NCI-H82 (cell line): ENCODE measurements at regions not wholly inside any gene's neighbourhood (a gene's known extent, or its start where the extent isn't known, plus 50 kb on each side); places are given as distances from the start of the nearest gene placed in this dataset.

Experiments
- DNase-seq: peaks from one replicate; lab custom pipeline; 2025; lab: John Stamatoyannopoulos, UW

DNA sequence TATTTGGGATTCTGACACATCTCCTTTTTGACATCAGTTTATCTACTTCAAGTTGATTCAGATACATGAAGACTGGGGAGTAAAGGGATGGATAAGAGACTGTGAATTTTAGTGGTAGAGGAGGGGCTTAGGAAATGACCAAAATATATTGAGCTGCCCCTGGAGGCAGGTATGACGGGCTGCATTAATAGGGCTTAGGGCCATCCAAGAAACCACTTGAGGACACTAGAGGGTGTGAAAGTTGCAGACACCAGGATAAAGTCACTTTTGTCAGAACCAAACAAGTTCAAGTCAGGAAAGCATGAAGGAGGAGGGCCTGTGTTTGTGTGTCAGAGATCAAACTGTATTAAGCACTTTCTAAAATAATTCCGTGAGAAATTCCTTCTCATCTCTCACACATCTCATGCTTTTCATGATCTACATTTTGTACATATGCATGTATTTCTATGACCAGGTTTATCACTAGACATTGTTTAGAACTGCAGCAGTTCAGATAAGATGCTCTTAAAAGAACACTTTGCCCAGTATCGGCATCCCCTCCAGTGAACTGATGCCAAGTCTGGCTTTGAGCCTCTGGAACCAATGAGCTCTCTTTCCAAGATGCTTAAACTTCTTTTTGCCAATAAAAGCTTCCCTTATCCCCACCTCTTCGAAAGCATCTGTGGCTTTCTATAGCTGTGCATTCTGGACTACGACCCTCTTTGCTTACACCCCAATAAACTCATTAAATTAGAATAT lies 136.9 kb downstream of the SLC38A1 start:
- DNase-seq: peak; percentile 22

- no peak for DNase-seq
Measured at GRCh38 chr12:46127656-46128055, 137.3 kb upstream of the SCAF11 start.

DNA sequence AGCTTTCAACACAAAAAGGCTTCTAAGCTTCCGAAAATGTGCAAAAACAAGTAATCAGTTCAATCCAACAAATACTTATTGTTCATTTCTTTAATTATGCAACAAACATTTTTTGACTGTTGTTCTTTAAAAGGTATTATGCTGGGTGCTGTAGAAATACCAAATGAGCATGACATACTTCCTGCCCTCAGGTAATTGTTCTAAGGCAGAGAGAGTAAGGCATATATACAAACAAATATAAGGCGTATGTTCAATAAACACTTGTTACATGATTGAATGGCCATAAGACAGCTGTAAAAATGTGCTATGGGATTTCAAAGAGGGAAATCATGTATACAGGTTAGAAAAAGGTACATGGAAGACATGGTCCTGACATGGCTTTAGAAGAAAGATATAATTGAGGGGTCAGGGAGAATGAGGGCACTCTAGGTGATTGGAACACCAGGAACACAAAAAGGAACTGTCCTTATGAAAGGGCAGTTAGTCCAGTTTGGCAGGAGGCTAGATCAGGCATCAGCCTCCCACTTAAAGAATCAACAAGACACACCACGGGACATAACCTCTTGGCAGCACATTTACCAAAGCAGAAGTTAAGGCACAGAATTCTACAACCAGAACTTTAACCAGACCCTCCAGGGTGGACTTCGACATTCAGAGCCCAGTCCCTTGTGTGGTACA lies 135.8 kb upstream of the SCAF11 start:
- no peak for DNase-seq

GRCh38 chr12:46124848-46125619 lies 134.7 kb upstream of the SCAF11 start:
- DNase-seq: peak; percentile 85

DNA sequence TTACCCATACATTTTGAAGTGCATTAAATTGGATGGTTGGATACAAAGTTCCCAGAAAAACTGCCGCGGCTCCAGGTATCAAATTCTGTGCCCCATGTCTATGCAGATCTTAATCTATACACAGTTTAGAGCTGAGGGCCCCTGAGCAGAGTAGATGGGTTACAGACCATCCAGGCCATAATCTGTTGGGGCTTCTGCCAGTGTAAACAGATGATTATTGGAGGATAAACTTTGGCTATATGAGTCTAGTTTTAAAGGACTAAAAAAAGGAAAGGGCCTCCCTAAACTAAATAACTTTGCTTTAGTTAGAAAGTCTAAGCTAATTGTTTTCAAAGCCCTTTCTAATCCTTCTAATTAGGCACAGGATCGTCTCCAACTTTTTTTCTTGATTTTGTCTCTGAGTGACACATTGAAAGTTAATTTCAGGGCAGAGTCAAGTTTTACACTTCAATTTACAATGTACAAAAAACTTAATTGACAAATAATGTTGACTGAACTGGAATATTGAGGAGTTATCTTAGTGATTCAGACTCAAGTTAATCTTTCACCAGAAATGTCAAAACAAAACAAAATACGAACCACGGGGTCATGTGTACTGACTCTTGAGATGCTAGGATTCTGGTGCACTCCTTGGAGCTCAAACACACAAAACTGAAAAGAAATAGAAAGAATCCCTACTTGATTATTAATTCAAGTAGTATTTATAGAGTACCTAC lies 133.9 kb upstream of the SCAF11 start:
- DNase-seq: peak; percentile 47

DNA sequence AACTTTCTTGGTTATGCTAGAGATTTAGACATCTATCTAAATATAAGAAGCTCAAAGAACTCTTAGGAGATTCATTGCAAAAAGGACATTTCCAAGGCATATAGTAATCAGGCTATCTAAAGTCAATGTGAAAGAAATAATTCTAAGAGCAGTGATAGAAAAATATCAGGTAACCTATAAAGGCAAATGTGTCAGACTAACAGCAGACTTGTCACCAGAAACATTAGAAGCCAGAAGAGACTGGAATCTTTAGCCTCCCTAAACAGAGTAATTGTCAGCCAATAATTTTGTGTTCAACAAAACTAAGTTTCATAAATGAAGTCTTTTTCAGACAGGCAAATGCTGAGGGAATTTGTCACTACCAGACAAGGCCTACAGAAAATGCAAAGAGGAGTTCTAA lies 122.0 kb upstream of the SCAF11 start:
- no peak for DNase-seq

DNA sequence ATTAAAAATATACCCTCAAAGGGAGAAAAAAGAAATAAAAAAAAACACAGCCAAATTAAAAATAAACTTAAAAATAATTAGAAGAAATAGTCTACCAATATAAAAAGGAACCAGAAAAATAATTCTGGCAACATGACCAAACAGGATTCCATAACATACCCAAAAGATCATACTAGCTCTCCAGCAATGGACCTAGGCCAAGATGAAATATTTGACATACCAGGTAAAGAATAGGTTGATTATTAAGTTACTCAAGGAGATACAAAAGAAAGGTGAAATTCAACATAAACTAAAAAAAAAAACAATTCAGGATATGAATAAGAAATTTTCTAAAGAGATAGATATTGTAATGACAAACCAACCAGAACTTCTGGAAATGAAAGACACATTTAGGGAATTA lies 121.3 kb upstream of the SCAF11 start:
- DNase-seq: no peak

- DNase-seq: no peak
Measured at GRCh38 chr12:46110928-46111699, 120.7 kb upstream of the SCAF11 start.

GRCh38 chr12:46110223-46110611 lies 119.8 kb upstream of the SCAF11 start:
- no peak for DNase-seq

GRCh38 chr12:46109343-46110222 lies 119.2 kb upstream of the SCAF11 start:
- peak; percentile 55 for DNase-seq

DNA sequence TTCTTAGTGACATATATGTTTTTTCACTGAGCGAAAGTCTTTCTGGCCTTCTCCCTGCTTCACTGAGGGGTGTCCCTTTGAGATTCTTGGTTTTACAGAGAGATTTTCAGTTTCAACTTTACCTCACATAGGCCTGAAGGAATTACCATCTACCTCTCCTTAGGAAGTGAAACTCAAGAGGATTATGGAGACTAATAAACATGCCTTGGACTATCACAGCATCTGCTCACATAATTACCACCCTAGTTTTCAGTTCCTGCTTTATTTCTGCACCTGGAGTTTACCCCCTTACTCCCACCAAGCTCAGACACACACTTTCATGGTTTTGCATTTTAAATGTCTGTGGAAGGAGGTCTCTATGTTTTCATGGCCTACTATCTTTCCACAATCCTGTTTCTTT lies 118.3 kb upstream of the SCAF11 start:
- DNase-seq: peak; percentile 78

DNA sequence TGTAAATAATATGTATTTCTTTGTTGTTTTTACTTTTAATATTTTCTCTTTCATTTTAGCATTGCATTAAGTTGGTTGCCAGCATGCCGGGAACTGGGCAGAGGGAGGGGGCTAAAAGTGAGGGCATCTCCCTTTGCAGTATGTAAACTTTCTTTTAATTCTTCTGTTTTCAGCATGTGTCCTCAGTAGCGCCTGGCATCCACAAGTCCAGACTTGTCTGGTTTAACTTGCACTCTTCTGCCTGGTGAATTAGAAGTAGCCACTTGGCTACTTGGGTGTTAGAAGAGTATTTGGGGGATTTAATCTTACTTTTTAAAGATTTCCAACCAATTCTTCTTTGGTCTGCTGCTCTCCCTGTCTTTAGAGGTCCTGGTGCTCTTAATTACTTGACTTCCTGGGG lies 117.2 kb upstream of the SCAF11 start:
- DNase-seq: no peak

DNA sequence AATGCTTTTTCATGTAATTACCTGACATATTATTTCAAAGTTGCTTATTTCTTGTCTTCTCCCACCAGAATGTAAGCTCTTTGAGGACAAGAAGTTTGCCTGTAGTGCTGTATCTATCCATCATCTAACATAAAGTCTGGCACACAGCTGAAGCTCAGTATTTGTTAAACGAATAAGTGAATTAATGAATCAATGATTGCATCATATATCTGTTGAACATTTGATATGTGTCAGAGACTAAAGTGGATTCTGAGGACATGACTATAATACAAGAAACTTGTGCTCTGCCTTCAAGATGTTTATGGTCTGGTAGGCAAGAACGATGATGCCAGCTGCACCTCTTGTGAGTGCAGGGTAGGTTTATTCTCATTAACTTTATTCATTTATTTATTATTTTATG lies 115.4 kb upstream of the SCAF11 start:
- DNase-seq: no peak

- DNase-seq: no peak
Measured at GRCh38 chr12:46103559-46104383, 113.4 kb upstream of the SCAF11 start.

- DNase-seq: no peak
Measured at GRCh38 chr12:46101485-46101869, 111.1 kb upstream of the SCAF11 start.

DNA sequence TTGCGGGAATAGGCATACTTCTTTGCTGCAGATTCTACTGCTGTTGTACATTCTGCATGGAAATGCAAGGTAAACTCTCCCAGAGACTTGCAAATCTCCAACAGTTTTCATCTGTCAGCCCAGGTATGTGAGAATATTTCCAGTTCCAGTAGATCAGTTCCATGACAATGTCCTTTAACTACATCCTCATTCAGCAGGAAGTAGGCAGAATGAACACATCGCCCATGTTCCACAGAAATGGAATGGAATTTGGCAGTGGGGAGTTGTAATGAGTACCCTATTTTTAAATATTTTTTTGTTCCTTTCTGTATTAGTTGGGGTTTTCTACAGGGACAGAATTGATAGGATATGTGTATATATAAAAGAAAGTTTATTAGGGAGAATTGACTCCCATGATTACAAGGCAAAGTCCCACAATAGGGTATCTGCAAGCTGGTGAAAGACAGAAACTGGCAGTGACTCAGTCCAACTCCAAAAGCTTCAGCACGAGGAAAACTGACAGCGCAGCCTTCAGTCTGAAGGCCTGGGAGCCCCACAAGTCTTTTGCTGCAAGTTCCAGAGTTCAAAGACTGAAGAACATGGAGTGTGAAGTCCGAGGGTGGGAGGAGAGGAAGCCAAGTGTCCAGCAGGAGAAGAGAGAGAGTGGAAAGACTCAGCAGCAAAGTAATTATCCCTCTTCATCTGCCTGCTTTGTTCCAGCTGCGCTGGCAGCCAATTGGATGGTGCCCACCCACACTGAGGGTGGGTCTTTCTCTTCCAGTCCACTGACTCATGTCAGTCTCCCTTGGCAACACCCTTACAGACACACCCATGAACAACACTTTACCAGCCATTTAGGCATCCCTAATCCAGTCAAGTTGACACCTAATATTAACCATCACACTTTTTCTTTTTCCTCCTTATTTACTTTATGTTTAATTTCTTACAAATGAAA lies 110.4 kb upstream of the SCAF11 start:
- DNase-seq: no peak

- DNase-seq: no peak
Measured at GRCh38 chr12:46089414-46090162, 99.2 kb upstream of the SCAF11 start.

GRCh38 chr12:46087916-46088439 lies 97.6 kb upstream of the SCAF11 start:
- DNase-seq: no peak
